ENCODE measurements at regions not wholly inside any gene's neighbourhood (a gene's known extent, or its start where the extent isn't known, plus 50 kb on each side); places are given as distances from the start of the nearest gene placed in this dataset.

DNA sequence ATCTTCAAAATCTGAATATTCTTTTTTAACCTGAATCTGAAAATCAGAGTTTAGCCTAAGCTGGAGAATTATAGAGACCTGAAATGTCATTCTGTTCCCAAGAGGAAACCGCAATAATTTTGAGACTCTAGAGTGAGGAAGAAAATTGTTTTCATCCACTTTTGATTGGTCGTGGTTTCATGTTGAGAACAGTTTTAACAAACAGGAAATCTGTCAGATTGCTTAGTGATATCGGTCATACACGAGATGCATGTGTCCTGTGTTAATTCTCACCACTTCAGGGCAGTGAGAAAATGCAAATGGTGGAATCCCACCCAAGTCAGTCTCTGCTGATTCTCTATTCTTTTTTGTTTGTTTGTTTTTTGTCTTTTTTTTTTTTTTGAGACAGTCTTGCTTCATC is 1498.5 kb upstream of the TMEM132C start:
- no peak for DNase-seq (ENCODE audit: low read depth in 4 of 6, low spot score in 6 of 6)
- no peak overlapping the region for H3K4me3 ChIP-seq (ENCODE audit: low read depth, low read length)
- no peaks in the 10 kb centered on the region for H3K27me3 ChIP-seq (ENCODE audit: control insufficient read depth, insufficient read depth, low read length)
- H3K36me3 ChIP-seq (ENCODE audit: control insufficient read depth, insufficient read depth, low read length), result no peaks in the 10 kb centered on the region
- H3K9me3 ChIP-seq (ENCODE audit: control insufficient read depth, insufficient read depth, low read length), result peaks cover 8% of the 10 kb centered on the region
- 79% methylated on average over 3 of the region's 4 CpGs for WGBS (ENCODE audit: insufficient coverage)
- no peaks in the 10 kb centered on the region for H3K4me1 ChIP-seq (ENCODE audit: control insufficient read depth, insufficient read depth, low read length)
- no peak overlapping the region for H3K27ac ChIP-seq (ENCODE audit: low read depth, low read length)

DNA sequence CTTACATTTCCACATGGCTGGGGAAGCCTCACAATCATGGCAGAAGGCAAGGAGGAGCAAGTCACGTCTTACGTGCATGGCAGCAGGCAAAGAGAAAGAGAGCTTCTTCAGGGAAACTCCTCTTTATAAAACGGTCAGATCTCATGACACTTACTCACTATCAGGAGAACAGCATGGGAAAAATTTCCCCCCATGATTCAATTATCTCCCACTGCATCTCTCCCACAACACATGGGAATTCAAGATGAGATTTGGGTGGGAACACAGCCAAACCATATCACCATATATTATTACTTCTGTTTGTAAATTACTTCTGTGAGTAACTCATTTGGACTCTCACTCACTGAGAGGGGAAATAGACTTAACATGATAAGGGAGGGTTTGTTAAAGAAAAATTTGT is 1496.8 kb upstream of the TMEM132C start:
- no peaks in the 10 kb centered on the region for H3K36me3 ChIP-seq (ENCODE audit: control insufficient read depth, insufficient read depth, low read length)
- no CpG with 5 or more reads among the region's 3 CpGs for WGBS (ENCODE audit: insufficient coverage)
- no peaks in the 10 kb centered on the region for H3K4me1 ChIP-seq (ENCODE audit: control insufficient read depth, insufficient read depth, low read length)

DNA sequence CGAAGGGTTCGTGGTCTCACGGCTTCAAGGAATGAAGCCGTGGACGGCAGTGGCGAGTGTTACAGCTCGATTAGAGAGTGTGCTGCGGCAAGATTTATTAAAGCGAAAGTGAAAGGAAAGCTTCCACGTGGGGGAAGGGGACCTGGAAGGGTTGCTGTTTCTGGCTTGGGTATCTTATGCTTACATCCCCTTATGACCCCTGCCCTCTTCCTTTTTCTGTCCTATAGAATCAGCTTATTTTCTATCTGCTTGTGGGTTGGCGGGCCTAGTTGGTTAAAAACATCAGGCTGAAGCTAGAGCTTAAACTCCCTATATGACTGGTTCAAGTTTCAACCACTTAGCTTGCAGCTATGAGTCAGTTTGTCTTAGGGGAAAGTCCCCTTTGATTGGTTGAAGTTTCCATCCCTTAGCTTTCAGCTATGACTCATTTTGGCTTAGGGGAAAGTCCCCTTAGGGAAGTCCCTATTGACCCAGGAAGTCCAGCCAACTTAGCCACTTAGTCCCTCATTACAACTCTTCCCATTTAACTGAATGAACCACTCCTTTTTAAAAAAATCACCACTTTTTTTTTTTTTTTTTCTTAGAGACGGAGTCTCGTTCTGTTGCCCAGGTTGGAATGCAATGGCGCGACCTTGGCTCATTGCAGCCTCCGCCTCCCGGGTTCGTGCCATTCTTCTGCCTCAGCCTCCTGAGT is 1494.7 kb upstream of the TMEM132C start:
- no peaks in the 10 kb centered on the region for H3K4me1 ChIP-seq (ENCODE audit: control insufficient read depth, insufficient read depth, low read length)
- H3K27ac ChIP-seq (ENCODE audit: low read depth, low read length), result no peak overlapping the region
- H3K4me3 ChIP-seq (ENCODE audit: low read depth, low read length), result no peak overlapping the region
- H3K27me3 ChIP-seq (ENCODE audit: control insufficient read depth, insufficient read depth, low read length), result no peaks in the 10 kb centered on the region
- peaks cover under 1% of the 10 kb centered on the region for H3K9me3 ChIP-seq (ENCODE audit: control insufficient read depth, insufficient read depth, low read length)
- DNase-seq (ENCODE audit: low read depth in 4 of 6, low spot score in 6 of 6), result no peak
- 77% methylated on average over 14 of the region's 18 CpGs for WGBS (ENCODE audit: insufficient coverage)
- no peaks in the 10 kb centered on the region for H3K36me3 ChIP-seq (ENCODE audit: control insufficient read depth, insufficient read depth, low read length)

More for the DNA sequence above, 1496.8 kb upstream of the TMEM132C start:
- H3K9me3 ChIP-seq (ENCODE audit: control insufficient read depth, insufficient read depth, low read length), result peaks cover 8% of the 10 kb centered on the region
- no peaks in the 10 kb centered on the region for H3K27me3 ChIP-seq (ENCODE audit: control insufficient read depth, insufficient read depth, low read length)
- H3K27ac ChIP-seq (ENCODE audit: low read depth, low read length), result no peak overlapping the region
- no peak overlapping the region for H3K4me3 ChIP-seq (ENCODE audit: low read depth, low read length)
- no peak for DNase-seq (ENCODE audit: low read depth in 4 of 6, low spot score in 6 of 6)

DNA sequence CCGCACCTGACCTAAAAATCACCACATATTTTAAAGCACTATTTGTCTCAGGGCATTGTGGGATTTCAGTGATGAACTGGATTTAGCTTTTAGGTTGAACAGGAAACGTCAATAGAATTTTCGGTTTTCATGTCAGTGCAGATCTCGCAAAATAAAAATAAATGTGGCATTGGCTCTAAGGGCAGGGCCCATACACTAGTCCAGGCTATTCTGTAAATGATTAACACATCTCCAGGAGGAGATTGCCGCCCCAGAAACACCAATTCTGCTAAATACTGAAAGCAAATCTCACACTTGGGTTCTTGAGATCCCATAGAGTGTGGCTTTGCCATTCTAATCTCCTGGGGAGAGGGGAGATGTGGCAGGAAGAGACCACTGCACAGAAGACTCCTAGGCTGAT is 1494.0 kb upstream of the TMEM132C start:
- H3K36me3 ChIP-seq (ENCODE audit: control insufficient read depth, insufficient read depth, low read length), result no peaks in the 10 kb centered on the region
- 100% methylated on average over 2 of the region's 5 CpGs for WGBS (ENCODE audit: insufficient coverage)
- no peak for DNase-seq (ENCODE audit: low read depth in 4 of 6, low spot score in 6 of 6)
- H3K9me3 ChIP-seq (ENCODE audit: control insufficient read depth, insufficient read depth, low read length), result no peaks in the 10 kb centered on the region
- no peak overlapping the region for H3K4me3 ChIP-seq (ENCODE audit: low read depth, low read length)
- no peaks in the 10 kb centered on the region for H3K27me3 ChIP-seq (ENCODE audit: control insufficient read depth, insufficient read depth, low read length)
- H3K4me1 ChIP-seq (ENCODE audit: control insufficient read depth, insufficient read depth, low read length), result no peaks in the 10 kb centered on the region
- H3K27ac ChIP-seq (ENCODE audit: low read depth, low read length), result no peak overlapping the region

DNA sequence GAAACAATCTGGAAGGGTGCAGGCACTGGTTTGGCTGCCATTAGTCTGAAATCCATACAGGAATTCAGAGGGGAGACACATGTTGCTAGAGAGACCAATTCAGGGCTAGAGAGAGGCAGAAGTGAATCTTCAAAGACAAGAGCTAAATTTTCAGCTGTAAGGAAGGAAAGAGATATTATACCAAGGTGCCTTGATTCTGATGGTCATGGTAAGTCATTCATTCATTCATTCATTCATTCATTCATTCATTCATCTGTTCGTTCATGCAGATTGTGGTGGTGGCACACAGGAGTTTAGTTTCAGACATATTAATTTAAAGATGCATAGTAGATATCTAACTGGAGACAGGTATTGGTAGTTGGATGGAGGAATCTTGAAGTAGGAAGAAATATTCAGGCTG is 1493.5 kb upstream of the TMEM132C start:
- H3K9me3 ChIP-seq (ENCODE audit: control insufficient read depth, insufficient read depth, low read length), result no peaks in the 10 kb centered on the region
- H3K27ac ChIP-seq (ENCODE audit: low read depth, low read length), result no peak overlapping the region
- no peaks in the 10 kb centered on the region for H3K4me1 ChIP-seq (ENCODE audit: control insufficient read depth, insufficient read depth, low read length)
- no peak for DNase-seq (ENCODE audit: low read depth in 4 of 6, low spot score in 6 of 6)
- no CpG with 5 or more reads among the region's 1 CpG for WGBS (ENCODE audit: insufficient coverage)
- H3K36me3 ChIP-seq (ENCODE audit: control insufficient read depth, insufficient read depth, low read length), result no peaks in the 10 kb centered on the region
- H3K4me3 ChIP-seq (ENCODE audit: low read depth, low read length), result no peak overlapping the region
- no peaks in the 10 kb centered on the region for H3K27me3 ChIP-seq (ENCODE audit: control insufficient read depth, insufficient read depth, low read length)

DNA sequence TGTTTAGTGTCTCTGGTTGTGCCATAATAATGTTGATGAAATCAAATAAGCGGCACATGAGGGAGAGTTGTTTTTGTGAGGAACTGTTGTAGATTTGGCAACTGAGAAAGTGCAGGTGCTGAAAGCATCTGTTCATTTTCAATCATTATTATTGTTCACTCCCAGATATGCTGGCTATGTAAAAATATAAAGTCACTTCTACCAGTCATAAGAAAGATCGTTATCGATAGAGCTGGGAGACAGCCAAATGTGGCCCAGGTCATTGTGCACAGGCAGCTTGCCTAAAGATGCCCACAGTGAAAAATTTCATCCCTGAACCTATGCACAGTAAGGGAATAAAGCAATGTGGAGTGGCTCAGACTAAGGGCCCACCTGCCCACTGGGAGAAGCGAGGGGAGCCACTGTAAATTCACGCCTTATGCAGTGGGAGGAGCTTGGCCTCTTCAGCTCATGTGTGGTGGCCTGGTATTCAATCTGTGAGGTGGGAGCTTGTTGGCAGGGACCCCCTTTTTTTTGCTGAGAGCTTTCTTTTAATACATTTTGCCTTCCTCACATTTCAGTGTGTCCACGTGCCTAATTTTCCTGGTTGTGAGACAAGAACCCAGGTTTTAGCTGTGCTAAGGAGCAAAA is 1490.8 kb upstream of the TMEM132C start:
- Histone ChIP-seq H3K27ac (ENCODE audit: low read depth, low read length) (no peak overlapping the region), H3K27me3 (ENCODE audit: control insufficient read depth, insufficient read depth, low read length) (no peaks in the 10 kb centered on the region), H3K36me3 (ENCODE audit: control insufficient read depth, insufficient read depth, low read length) (no peaks in the 10 kb centered on the region), H3K4me3 (ENCODE audit: low read depth, low read length) (no peak overlapping the region), H3K4me1 (ENCODE audit: control insufficient read depth, insufficient read depth, low read length) (no peaks in the 10 kb centered on the region), H3K9me3 (ENCODE audit: control insufficient read depth, insufficient read depth, low read length) (no peaks in the 10 kb centered on the region)
- WGBS (ENCODE audit: insufficient coverage), result 74% methylated on average over 4 of the region's 6 CpGs
- DNase-seq (ENCODE audit: low read depth in 4 of 6, low spot score in 6 of 6), result peak in 2 of 6 donors; percentile 69 to 71

DNA sequence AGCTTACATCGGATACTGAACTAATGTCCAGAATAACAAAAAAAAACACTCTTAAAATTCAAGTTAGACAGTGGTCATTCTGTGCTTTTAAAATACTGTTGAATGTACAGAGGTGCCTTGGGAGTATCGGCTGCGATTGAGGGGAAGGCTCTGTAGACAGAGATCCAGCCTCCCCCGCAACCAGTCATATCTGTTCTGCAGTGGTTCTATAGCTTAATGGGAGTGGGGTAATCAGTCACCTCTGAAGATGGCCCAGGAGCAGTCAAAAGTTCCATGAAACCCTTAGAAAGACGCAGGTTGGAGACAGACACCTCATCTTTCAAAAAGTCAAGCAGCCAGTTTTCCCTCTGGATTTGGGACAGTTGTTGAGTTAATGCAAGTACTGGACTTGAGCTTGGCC is 1486.6 kb upstream of the TMEM132C start:
- Histone ChIP-seq H3K4me3 (ENCODE audit: low read depth, low read length) (no peak overlapping the region), H3K27me3 (ENCODE audit: control insufficient read depth, insufficient read depth, low read length) (no peaks in the 10 kb centered on the region), H3K9me3 (ENCODE audit: control insufficient read depth, insufficient read depth, low read length) (no peaks in the 10 kb centered on the region), H3K4me1 (ENCODE audit: control insufficient read depth, insufficient read depth, low read length) (peaks cover 3% of the 10 kb centered on the region), H3K36me3 (ENCODE audit: control insufficient read depth, insufficient read depth, low read length) (no peaks in the 10 kb centered on the region), H3K27ac (ENCODE audit: low read depth, low read length) (no peak overlapping the region)
- DNase-seq (ENCODE audit: low read depth in 4 of 6, low spot score in 6 of 6), result no peak
- WGBS (ENCODE audit: insufficient coverage), result 95% methylated on average over 3 of the region's 5 CpGs

DNA sequence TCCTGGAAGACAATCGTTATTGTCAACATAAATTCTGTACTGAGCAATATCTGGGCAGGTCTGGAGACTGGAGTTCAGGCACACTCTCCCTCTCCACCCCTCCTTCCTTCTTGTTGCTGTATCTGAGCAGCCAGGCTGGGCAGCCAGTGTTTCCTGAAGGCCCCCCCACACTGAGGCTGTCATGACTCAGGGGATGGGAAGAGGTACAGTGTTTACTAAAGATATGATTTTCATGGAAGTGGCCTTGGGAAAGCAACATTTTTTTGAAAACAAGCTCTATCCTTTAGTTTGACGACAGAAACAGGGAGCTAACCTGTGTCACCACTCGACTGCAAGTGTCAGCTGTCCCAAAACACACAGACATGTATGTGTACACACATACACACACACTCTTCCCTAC is 1485.4 kb upstream of the TMEM132C start:
- no peaks in the 10 kb centered on the region for H3K27me3 ChIP-seq (ENCODE audit: control insufficient read depth, insufficient read depth, low read length)
- no peaks in the 10 kb centered on the region for H3K9me3 ChIP-seq (ENCODE audit: control insufficient read depth, insufficient read depth, low read length)
- 100% methylated on average over 1 of the region's 3 CpGs for WGBS (ENCODE audit: insufficient coverage)
- no peak overlapping the region for H3K27ac ChIP-seq (ENCODE audit: low read depth, low read length)
- no peaks in the 10 kb centered on the region for H3K36me3 ChIP-seq (ENCODE audit: control insufficient read depth, insufficient read depth, low read length)
- peaks cover 3% of the 10 kb centered on the region for H3K4me1 ChIP-seq (ENCODE audit: control insufficient read depth, insufficient read depth, low read length)
- no peak for DNase-seq (ENCODE audit: low read depth in 4 of 6, low spot score in 6 of 6)
- no peak overlapping the region for H3K4me3 ChIP-seq (ENCODE audit: low read depth, low read length)

DNA sequence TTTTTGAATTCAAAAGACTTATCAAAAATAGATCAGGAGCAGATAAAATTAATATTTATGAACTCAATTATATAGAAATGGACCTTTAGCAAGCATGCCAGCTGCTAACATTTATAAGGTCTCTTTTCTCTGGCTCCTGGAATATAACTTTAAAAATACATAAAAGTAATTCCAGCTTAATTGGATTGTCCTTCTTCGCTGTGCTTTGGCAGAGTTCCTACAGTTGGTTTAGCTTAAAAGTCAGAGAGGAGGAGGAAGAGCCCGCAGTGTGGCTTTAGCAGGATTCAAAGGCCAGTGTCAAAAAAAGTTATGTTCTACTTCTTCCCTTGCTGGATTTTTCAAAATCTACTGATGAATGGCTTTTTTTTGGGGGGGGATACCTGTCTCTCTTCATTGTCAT is 1484.9 kb upstream of the TMEM132C start:
- Histone ChIP-seq H3K27ac (ENCODE audit: low read depth, low read length) (no peak overlapping the region), H3K4me3 (ENCODE audit: low read depth, low read length) (no peak overlapping the region), H3K27me3 (ENCODE audit: control insufficient read depth, insufficient read depth, low read length) (no peaks in the 10 kb centered on the region), H3K9me3 (ENCODE audit: control insufficient read depth, insufficient read depth, low read length) (no peaks in the 10 kb centered on the region), H3K36me3 (ENCODE audit: control insufficient read depth, insufficient read depth, low read length) (no peaks in the 10 kb centered on the region), H3K4me1 (ENCODE audit: control insufficient read depth, insufficient read depth, low read length) (peaks cover 3% of the 10 kb centered on the region)
- peak in 1 of 6 donors; percentile 46 for DNase-seq (ENCODE audit: low read depth in 4 of 6, low spot score in 6 of 6)
- no CpG with 5 or more reads among the region's 2 CpGs for WGBS (ENCODE audit: insufficient coverage)

DNA sequence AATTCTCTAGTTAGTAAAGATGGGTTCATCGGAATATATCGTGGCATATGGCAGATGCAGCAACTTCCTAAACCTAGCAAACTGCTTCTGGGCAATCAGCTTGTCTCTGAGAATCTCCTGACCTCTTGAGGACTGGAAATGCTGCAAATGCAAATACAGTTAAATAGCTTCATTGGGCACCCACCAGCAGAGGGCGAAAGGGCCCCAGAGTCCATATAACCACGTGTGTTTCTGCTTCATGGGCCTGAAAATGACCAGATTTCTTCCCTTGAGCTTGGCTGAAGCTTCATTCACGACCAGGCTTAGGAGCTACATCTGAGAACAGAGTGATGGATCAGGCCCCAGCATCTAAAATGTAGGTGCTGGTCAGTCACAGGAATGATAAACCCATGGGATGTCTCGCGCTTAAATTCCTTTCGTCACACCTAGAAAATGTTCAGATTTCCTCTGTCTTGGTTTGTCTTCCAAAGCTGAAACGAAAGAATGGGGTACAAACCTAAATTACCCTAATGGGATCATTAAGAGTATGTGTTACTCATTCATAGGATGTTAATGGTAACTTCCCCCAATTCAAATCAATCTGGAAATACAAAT is 1482.5 kb upstream of the TMEM132C start:
- H3K27ac ChIP-seq (ENCODE audit: low read depth, low read length), result no peak overlapping the region

More for the DNA sequence above, 1482.5 kb upstream of the TMEM132C start:
- Histone ChIP-seq H3K4me3 (ENCODE audit: low read depth, low read length) (no peak overlapping the region), H3K9me3 (ENCODE audit: control insufficient read depth, insufficient read depth, low read length) (no peaks in the 10 kb centered on the region), H3K27me3 (ENCODE audit: control insufficient read depth, insufficient read depth, low read length) (no peaks in the 10 kb centered on the region), H3K36me3 (ENCODE audit: control insufficient read depth, insufficient read depth, low read length) (no peaks in the 10 kb centered on the region), H3K4me1 (ENCODE audit: control insufficient read depth, insufficient read depth, low read length) (peaks cover 3% of the 10 kb centered on the region)
- peak in 2 of 6 donors; percentile 47 to 57 for DNase-seq (ENCODE audit: low read depth in 4 of 6, low spot score in 6 of 6)
- 42% methylated on average over 5 of the region's 9 CpGs for WGBS (ENCODE audit: insufficient coverage)

Measured in spinal cord (tissue), 9 donors.